ENCODE measurements at regions not wholly inside any gene's neighbourhood (a gene's known extent, or its start where the extent isn't known, plus 50 kb on each side); places are given as distances from the start of the nearest gene placed in this dataset.

GRCh38 chr2:185318271-185318724 is 420.3 kb upstream of the FSIP2 start:
- no CpG with 5 or more reads among the region's 2 CpGs for WGBS (ENCODE audit: extremely low coverage, insufficient coverage, insufficient read length)
- Histone ChIP-seq H3K9me3 (ENCODE audit: insufficient read depth, low read depth, low read length) (no peaks in the 10 kb centered on the region), H3K36me3 (ENCODE audit: control insufficient read depth in 1 of 2, insufficient read depth in 2 of 2, low read length in 2 of 2) (no peaks in the 10 kb centered on the region), H3K27ac (ENCODE audit: low read depth, low read length) (no peak overlapping the region), H2BK12ac (ENCODE audit: low read length) (no peak overlapping the region), H3K9ac (ENCODE audit: low read length) (no peak overlapping the region), H3K14ac (ENCODE audit: low read length) (no peak overlapping the region), H2AK5ac (ENCODE audit: low read length) (no peak overlapping the region), H2AFZ (ENCODE audit: insufficient read depth, low read length, poor library complexity) (no peak overlapping the region), H4K91ac (ENCODE audit: low read depth, low read length) (no peak overlapping the region), H3K4me3 (ENCODE audit: low read depth, low read length) (no peak overlapping the region), H3K27me3 (ENCODE audit: insufficient read depth, low read length) (no peaks in the 10 kb centered on the region), H2BK120ac (ENCODE audit: insufficient read depth, low read length, poor library complexity) (no peak overlapping the region), H3K79me1 (ENCODE audit: low read length) (no peaks in the 10 kb centered on the region), H2BK5ac (ENCODE audit: low read depth, low read length, poor library complexity) (no peak overlapping the region), H3K23ac (ENCODE audit: low read length) (no peak overlapping the region), H4K12ac (ENCODE audit: low read depth, low read length) (no peak overlapping the region), H3K79me2 (ENCODE audit: control insufficient read depth, insufficient read depth, low read length, poor library complexity) (no peaks in the 10 kb centered on the region), H3K4me2 (ENCODE audit: low read length) (no peak overlapping the region), H3K4me1 (ENCODE audit: control insufficient read depth in 1 of 2, insufficient read depth in 2 of 2, low read length in 2 of 2) (no peaks in the 10 kb centered on the region), H3K4ac (ENCODE audit: low read depth, low read length) (no peak overlapping the region), H3K18ac (ENCODE audit: low read length) (no peak overlapping the region), H4K8ac (ENCODE audit: low read depth, low read length) (no peak overlapping the region)
- no peak for DNase-seq

- Histone ChIP-seq H4K12ac (ENCODE audit: low read depth, low read length) (no peak overlapping the region), H3K4me1 (ENCODE audit: control insufficient read depth in 1 of 2, insufficient read depth in 2 of 2, low read length in 2 of 2) (no peaks in the 10 kb centered on the region), H4K8ac (ENCODE audit: low read depth, low read length) (no peak overlapping the region), H3K18ac (ENCODE audit: low read length) (no peak overlapping the region), H3K27me3 (ENCODE audit: insufficient read depth, low read length) (no peaks in the 10 kb centered on the region), H2BK5ac (ENCODE audit: low read depth, low read length, poor library complexity) (no peak overlapping the region), H2BK120ac (ENCODE audit: insufficient read depth, low read length, poor library complexity) (no peak overlapping the region), H3K79me2 (ENCODE audit: control insufficient read depth, insufficient read depth, low read length, poor library complexity) (no peaks in the 10 kb centered on the region), H3K27ac (ENCODE audit: low read depth, low read length) (no peak overlapping the region), H3K9ac (ENCODE audit: low read length) (no peak overlapping the region), H4K91ac (ENCODE audit: low read depth, low read length) (no peak overlapping the region), H3K4me3 (ENCODE audit: low read depth, low read length) (no peak overlapping the region), H3K36me3 (ENCODE audit: control insufficient read depth in 1 of 2, insufficient read depth in 2 of 2, low read length in 2 of 2) (no peaks in the 10 kb centered on the region), H2AK5ac (ENCODE audit: low read length) (no peak overlapping the region), H3K23ac (ENCODE audit: low read length) (no peak overlapping the region), H3K79me1 (ENCODE audit: low read length) (no peaks in the 10 kb centered on the region), H2BK12ac (ENCODE audit: low read length) (no peak overlapping the region), H3K14ac (ENCODE audit: low read length) (no peak overlapping the region), H3K9me3 (ENCODE audit: insufficient read depth, low read depth, low read length) (peaks cover 2% of the 10 kb centered on the region), H3K4me2 (ENCODE audit: low read length) (no peak overlapping the region), H2AFZ (ENCODE audit: insufficient read depth, low read length, poor library complexity) (no peak overlapping the region), H3K4ac (ENCODE audit: low read depth, low read length) (no peak overlapping the region)
- no CpG with 5 or more reads among the region's 3 CpGs for WGBS (ENCODE audit: extremely low coverage, insufficient coverage, insufficient read length)
- no peak for DNase-seq
Measured at GRCh38 chr2:185335879-185336278, 402.7 kb upstream of the FSIP2 start.

GRCh38 chr2:185337033-185337432 is 401.6 kb upstream of the FSIP2 start:
- Histone ChIP-seq H2BK120ac (ENCODE audit: insufficient read depth, low read length, poor library complexity) (no peak overlapping the region), H3K18ac (ENCODE audit: low read length) (no peak overlapping the region), H3K4me2 (ENCODE audit: low read length) (no peak overlapping the region), H4K8ac (ENCODE audit: low read depth, low read length) (no peak overlapping the region), H3K79me2 (ENCODE audit: control insufficient read depth, insufficient read depth, low read length, poor library complexity) (no peaks in the 10 kb centered on the region), H3K4me3 (ENCODE audit: low read depth, low read length) (no peak overlapping the region), H4K91ac (ENCODE audit: low read depth, low read length) (no peak overlapping the region), H3K79me1 (ENCODE audit: low read length) (no peaks in the 10 kb centered on the region), H2AK5ac (ENCODE audit: low read length) (no peak overlapping the region), H3K27ac (ENCODE audit: low read depth, low read length) (no peak overlapping the region), H3K14ac (ENCODE audit: low read length) (no peak overlapping the region), H3K27me3 (ENCODE audit: insufficient read depth, low read length) (no peaks in the 10 kb centered on the region), H2BK5ac (ENCODE audit: low read depth, low read length, poor library complexity) (no peak overlapping the region), H3K23ac (ENCODE audit: low read length) (no peak overlapping the region), H3K36me3 (ENCODE audit: control insufficient read depth in 1 of 2, insufficient read depth in 2 of 2, low read length in 2 of 2) (no peaks in the 10 kb centered on the region), H4K12ac (ENCODE audit: low read depth, low read length) (no peak overlapping the region), H2AFZ (ENCODE audit: insufficient read depth, low read length, poor library complexity) (no peak overlapping the region), H2BK12ac (ENCODE audit: low read length) (no peak overlapping the region), H3K4ac (ENCODE audit: low read depth, low read length) (no peak overlapping the region), H3K4me1 (ENCODE audit: control insufficient read depth in 1 of 2, insufficient read depth in 2 of 2, low read length in 2 of 2) (no peaks in the 10 kb centered on the region), H3K9me3 (ENCODE audit: insufficient read depth, low read depth, low read length) (peaks cover 2% of the 10 kb centered on the region), H3K9ac (ENCODE audit: low read length) (no peak overlapping the region)
- no CpG with 5 or more reads among the region's 1 CpG for WGBS (ENCODE audit: extremely low coverage, insufficient coverage, insufficient read length)
- no peak for DNase-seq

DNA sequence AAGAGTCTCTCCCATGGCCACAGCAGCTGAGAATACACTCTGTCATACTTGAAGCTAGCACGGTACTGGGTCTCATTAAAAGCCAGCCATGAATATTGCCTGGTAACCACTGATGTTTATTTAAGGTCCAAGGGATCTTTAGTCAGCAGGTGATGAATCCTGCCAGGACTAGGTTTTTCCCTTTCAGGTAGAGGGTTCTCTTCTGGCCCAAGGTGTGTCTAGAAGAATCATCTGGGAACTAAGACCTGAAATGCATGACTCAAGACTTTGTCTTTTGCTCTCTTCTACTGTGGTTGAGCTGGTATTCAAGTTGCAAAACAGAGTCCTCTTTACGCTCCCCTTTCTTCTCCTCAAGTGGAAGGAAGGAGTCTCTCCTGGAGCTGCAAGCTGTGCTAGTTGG is 400.5 kb upstream of the FSIP2 start:
- H2BK12ac ChIP-seq (ENCODE audit: low read length), result no peak overlapping the region
- H3K9ac ChIP-seq (ENCODE audit: low read length), result no peak overlapping the region
- no peak overlapping the region for H4K12ac ChIP-seq (ENCODE audit: low read depth, low read length)
- no peak overlapping the region for H3K23ac ChIP-seq (ENCODE audit: low read length)
- H3K27ac ChIP-seq (ENCODE audit: low read depth, low read length), result no peak overlapping the region
- DNase-seq, result no peak
- H2BK5ac ChIP-seq (ENCODE audit: low read depth, low read length, poor library complexity), result no peak overlapping the region
- H3K79me2 ChIP-seq (ENCODE audit: control insufficient read depth, insufficient read depth, low read length, poor library complexity), result no peaks in the 10 kb centered on the region
- H3K4me3 ChIP-seq (ENCODE audit: low read depth, low read length), result no peak overlapping the region
- H3K9me3 ChIP-seq (ENCODE audit: insufficient read depth, low read depth, low read length), result peaks cover 2% of the 10 kb centered on the region
- H3K27me3 ChIP-seq (ENCODE audit: insufficient read depth, low read length), result no peaks in the 10 kb centered on the region
- H3K4me2 ChIP-seq (ENCODE audit: low read length), result no peak overlapping the region
- H3K14ac ChIP-seq (ENCODE audit: low read length), result no peak overlapping the region
- no peak overlapping the region for H3K18ac ChIP-seq (ENCODE audit: low read length)
- no peak overlapping the region for H2AFZ ChIP-seq (ENCODE audit: insufficient read depth, low read length, poor library complexity)
- no peaks in the 10 kb centered on the region for H3K36me3 ChIP-seq (ENCODE audit: control insufficient read depth in 1 of 2, insufficient read depth in 2 of 2, low read length in 2 of 2)
- H2AK5ac ChIP-seq (ENCODE audit: low read length), result no peak overlapping the region
- H3K4me1 ChIP-seq (ENCODE audit: control insufficient read depth in 1 of 2, insufficient read depth in 2 of 2, low read length in 2 of 2), result no peaks in the 10 kb centered on the region
- no peak overlapping the region for H2BK120ac ChIP-seq (ENCODE audit: insufficient read depth, low read length, poor library complexity)
- WGBS (ENCODE audit: extremely low coverage, insufficient coverage, insufficient read length), result no CpG with 5 or more reads among the region's 2 CpGs
- no peak overlapping the region for H3K4ac ChIP-seq (ENCODE audit: low read depth, low read length)
- no peak overlapping the region for H4K91ac ChIP-seq (ENCODE audit: low read depth, low read length)
- H4K8ac ChIP-seq (ENCODE audit: low read depth, low read length), result no peak overlapping the region
- H3K79me1 ChIP-seq (ENCODE audit: low read length), result no peaks in the 10 kb centered on the region

All from trophoblast cell (in vitro differentiated cells and primary cell).